ENCODE measurements at regions not wholly inside any gene's neighbourhood (a gene's known extent, or its start where the extent isn't known, plus 50 kb on each side); places are given as distances from the start of the nearest gene placed in this dataset.

DNA sequence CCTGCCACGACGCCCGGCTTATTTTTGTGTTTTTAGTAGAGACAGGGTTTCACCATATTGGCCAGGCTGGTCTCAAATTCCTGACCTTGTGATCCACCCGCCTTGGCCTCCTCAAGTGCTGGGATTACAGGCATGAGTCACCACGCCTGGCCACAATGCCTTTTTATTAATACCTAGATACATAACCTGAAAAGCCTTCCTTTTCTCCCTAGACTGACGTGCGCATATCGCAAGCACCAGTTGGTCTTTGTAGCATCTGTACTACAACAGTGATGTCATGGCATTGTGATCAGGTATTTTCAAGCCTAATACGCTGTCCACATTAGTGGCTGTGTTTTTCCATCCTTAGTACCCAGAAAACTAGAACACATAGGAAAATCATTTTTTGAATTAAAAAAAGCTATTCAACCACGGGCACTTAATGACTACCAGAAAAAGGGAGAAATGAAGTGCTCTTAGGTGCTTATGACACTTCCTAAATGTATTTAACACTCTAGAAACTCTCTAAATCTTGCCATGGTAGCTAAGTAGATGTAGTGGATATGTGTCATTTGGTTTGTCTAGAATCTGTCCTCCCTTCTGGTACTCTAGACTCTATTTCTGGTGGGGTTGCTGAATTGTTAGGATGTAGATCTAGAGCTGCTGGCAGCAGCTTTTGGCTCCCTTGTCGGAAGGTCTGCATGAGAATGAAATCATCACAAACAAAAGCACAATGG lies 707.8 kb downstream of the STIM2 start:
- no peak for DNase-seq (ENCODE audit: low spot score in 2 of 2)
- WGBS, 2 donors: 86% methylated on average over 11 of the region's 11 CpGs
- intact Hi-C loops (cut with DNase I; ENCODE audit: low total_unique reads): no loop called here
- no peak overlapping the region for H3K4me3 ChIP-seq (ENCODE audit: low read depth, poor library complexity, severe bottlenecking)
- TF ChIP-seq, protein P1, sequence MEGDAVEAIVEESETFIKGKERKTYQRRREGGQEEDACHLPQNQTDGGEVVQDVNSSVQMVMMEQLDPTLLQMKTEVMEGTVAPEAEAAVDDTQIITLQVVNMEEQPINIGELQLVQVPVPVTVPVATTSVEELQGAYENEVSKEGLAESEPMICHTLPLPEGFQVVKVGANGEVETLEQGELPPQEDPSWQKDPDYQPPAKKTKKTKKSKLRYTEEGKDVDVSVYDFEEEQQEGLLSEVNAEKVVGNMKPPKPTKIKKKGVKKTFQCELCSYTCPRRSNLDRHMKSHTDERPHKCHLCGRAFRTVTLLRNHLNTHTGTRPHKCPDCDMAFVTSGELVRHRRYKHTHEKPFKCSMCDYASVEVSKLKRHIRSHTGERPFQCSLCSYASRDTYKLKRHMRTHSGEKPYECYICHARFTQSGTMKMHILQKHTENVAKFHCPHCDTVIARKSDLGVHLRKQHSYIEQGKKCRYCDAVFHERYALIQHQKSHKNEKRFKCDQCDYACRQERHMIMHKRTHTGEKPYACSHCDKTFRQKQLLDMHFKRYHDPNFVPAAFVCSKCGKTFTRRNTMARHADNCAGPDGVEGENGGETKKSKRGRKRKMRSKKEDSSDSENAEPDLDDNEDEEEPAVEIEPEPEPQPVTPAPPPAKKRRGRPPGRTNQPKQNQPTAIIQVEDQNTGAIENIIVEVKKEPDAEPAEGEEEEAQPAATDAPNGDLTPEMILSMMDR (IDR thresholded peaks at IDR 0.05): no peak
- TF ChIP-seq POLR2A (IDR thresholded peaks at IDR 0.05): no peak

- no peak overlapping the region for H3K4me3 ChIP-seq (ENCODE audit: low read depth, poor library complexity, severe bottlenecking)
- WGBS, 2 donors: 73 to 77% methylated on average over 2 of the region's 2 CpGs
- TF ChIP-seq POLR2A (IDR thresholded peaks at IDR 0.05): no peak
- TF ChIP-seq, protein P1 (IDR thresholded peaks at IDR 0.05): no peak
- DNase-seq (ENCODE audit: low spot score in 2 of 2): no peak
- intact Hi-C loops (cut with DNase I; ENCODE audit: low total_unique reads): no loop called here
These were observed 708.3 kb downstream of the STIM2 start for GRCh38 chr4:27568952-27569319.

DNA sequence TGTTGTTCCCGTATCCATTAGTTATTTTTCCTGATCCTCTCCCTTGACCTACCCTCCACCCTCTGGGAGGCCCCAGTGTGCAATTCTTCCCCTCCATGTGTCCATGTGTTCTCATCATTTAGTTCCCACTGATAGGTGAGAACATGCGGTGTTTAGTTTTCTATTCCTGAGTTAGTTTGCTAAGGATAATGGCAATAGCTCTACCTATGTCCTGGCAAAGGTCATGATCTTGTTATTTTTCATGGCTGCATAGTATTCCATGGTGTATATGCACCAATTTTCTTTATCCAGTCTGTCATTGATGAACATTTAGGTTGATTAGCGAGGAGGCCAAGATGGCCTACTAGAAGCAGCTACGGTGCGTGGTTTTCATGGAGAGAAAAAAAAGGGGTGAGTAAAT lies 714.1 kb downstream of the STIM2 start:
- no peak for DNase-seq (ENCODE audit: low spot score in 2 of 2)
- TF ChIP-seq, protein P1 (IDR thresholded peaks at IDR 0.05): no peak
- TF ChIP-seq POLR2A (IDR thresholded peaks at IDR 0.05): no peak
- 66 to 87% methylated on average over 5 of the region's 5 CpGs for WGBS, 2 donors
- H3K4me3 ChIP-seq (ENCODE audit: low read depth, poor library complexity, severe bottlenecking): no peak overlapping the region
- intact Hi-C loops (cut with DNase I; ENCODE audit: low total_unique reads): no loop called here

DNA sequence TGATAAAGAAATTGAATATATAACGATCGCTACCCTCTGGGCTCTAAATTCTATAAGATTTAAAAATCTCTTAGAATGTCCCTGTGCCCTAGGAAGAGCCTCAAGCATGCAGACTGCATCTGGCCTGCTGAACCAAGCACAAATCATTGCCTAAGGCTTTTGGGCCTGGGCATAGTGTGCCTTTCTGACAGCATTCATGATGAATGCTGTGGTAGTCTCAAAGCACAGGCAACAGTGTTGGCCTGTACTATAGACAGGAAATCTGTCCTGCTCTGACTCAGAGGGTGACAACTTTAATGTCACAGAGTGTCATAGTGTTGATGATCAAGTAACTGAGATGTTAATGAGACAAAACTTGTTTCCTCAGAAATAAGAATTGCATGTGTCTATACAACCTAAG lies 717.3 kb downstream of the STIM2 start:
- H3K4me3 ChIP-seq (ENCODE audit: low read depth, poor library complexity, severe bottlenecking): no peak overlapping the region
- no peak for DNase-seq (ENCODE audit: low spot score in 2 of 2)
- TF ChIP-seq, protein P1 (IDR thresholded peaks at IDR 0.05): no peak
- no peak for TF ChIP-seq POLR2A (IDR thresholded peaks at IDR 0.05)
- intact Hi-C loops (cut with DNase I; ENCODE audit: low total_unique reads): no loop called here
- 92 to 94% methylated on average over 2 of the region's 2 CpGs for WGBS, 2 donors

- DNase-seq (ENCODE audit: low spot score in 2 of 2): no peak
- WGBS, 2 donors: 54 to 66% methylated on average over 6 of the region's 6 CpGs
- H3K4me3 ChIP-seq (ENCODE audit: low read depth, poor library complexity, severe bottlenecking): no peak overlapping the region
- intact Hi-C loops (cut with DNase I; ENCODE audit: low total_unique reads): no loop called here
- TF ChIP-seq POLR2A (IDR thresholded peaks at IDR 0.05): no peak
- TF ChIP-seq, protein P1 (IDR thresholded peaks at IDR 0.05): no peak
These were observed 732.1 kb downstream of the STIM2 start for GRCh38 chr4:27592738-27593137.

DNA sequence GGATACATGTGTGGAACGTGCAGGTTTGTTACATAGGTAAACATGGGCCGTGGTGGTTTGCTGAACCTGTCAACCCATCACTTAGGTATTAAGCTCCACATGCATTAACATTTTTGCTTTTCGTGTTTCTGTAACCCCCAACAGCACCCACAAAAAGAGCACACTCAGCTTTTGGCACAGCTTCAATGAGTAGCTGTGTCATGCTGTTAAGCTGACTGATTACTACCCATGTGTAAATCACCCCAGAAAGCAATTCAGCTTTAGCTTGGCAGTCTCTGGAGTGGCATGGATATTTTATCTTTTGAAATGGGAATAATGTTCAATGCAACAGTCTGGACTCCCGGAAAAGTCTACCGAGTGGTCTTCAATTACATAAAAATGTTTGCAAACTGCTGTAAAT lies 734.3 kb downstream of the STIM2 start:
- intact Hi-C loops (cut with DNase I; ENCODE audit: low total_unique reads): no loop called here
- H3K4me3 ChIP-seq (ENCODE audit: low read depth, poor library complexity, severe bottlenecking): no peak overlapping the region
- WGBS, 2 donors: 55 to 57% methylated on average over 5 of the region's 5 CpGs
- TF ChIP-seq POLR2A (IDR thresholded peaks at IDR 0.05): no peak
- TF ChIP-seq, protein P1 (IDR thresholded peaks at IDR 0.05): no peak
- no peak for DNase-seq (ENCODE audit: low spot score in 2 of 2)

Data from lower leg skin (tissue), 4 donors.